Testis (tissue), 2 donors: ENCODE measurements at regions not wholly inside any gene's neighbourhood (a gene's known extent, or its start where the extent isn't known, plus 50 kb on each side); places are given as distances from the start of the nearest gene placed in this dataset.
A peak's percentile ranks its signal among the peaks of the same experiment; 100 is the strongest.

Source experiments
- DNase-seq: peaks from one replicate; pipeline ENCODE4 v3.0.0-alpha.2; 2019
- H3K27ac ChIP-seq, 2 donors: fragments of 200-600 bp; sonication (generic); one replicate each; pipeline ENCODE4 v1.5.1; 2019
- H3K27me3 ChIP-seq: fragments of 200-600 bp; sonication (generic); one replicate; pipeline ENCODE4 v1.5.1; 2019
- H3K36me3 ChIP-seq: fragments of 200-600 bp; sonication (generic); one replicate; pipeline ENCODE4 v1.5.1; 2017; ENCODE audit warnings: low read depth; ENCODE audit errors: missing control alignments
- H3K4me1 ChIP-seq: fragments of 200-600 bp; sonication (generic); one replicate; pipeline ENCODE4 v1.5.1; 2019
- H3K4me3 ChIP-seq, 2 donors: fragments of 200-600 bp; sonication (generic); one replicate each; pipeline ENCODE4 v1.5.1; 2017 to 2019
- H3K9me3 ChIP-seq: fragments of 200-600 bp; sonication (generic); one replicate; pipeline ENCODE4 v1.5.1; 2017
- POLR2A ChIP-seq: fragments of 450-650 bp; IDR thresholded peaks from one replicate; pipeline ENCODE4 v1.6.1; 2017; ENCODE audit warnings: antibody characterized with exemption, mild to moderate bottlenecking, moderate library complexity
- WGBS, 2 donors: methylation state at CpG; one replicate each; pipeline ENCODE4 v1.1.5; 2018; 5-methylcytosine and 5-hydroxymethylcytosine counted together
- intact Hi-C: fragments of 100-400 bp; cut with DNase I; formaldehyde crosslinking; loops from one replicate; pipeline ENCODE4 v1.15.1; 2023; ENCODE audit warnings: low total_unique reads
- TF ChIP-seq, protein P1 (sequence below), 3 experiments: fragments of 450-650 bp in 2 of 3; fragments of 200-600 bp in 1 of 3; sonication (generic) in 1 of 3; IDR thresholded peaks; one replicate each; pipeline ENCODE4 v1.5.1; 2016 to 2019; ENCODE audit warnings: antibody characterized with exemption in 3 of 3, mild to moderate bottlenecking in 2 of 3, moderate library complexity in 1 of 3

DNA sequence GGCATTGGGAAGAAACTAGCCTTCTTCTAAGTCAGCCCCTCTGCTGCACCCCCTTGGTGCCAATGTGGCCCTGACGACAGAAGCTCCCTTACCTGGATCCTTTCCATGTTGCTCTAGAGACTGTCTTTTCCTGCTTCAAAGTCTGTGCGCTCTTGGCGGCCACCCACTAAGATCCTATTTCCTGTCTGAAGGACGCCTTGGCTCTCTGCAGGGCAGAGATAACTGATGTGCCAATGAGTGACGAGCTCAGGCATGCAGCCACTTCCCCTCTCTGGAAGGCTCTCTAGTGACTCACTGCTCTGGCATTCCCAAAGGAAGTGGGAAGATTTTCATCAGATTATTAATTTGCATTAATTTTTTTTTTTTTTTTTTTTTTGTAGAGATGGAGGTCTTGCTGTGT lies 273.5 kb downstream of the CDH20 start:
- Histone ChIP-seq H3K27ac (peak overlapping the region; percentile 9 to 86), H3K9me3 (no peaks in the 10 kb centered on the region), H3K4me1 (peaks cover 7% of the 10 kb centered on the region), H3K36me3 (no peaks in the 10 kb centered on the region), H3K4me3 (peak overlapping the region; percentile 2 to 6), H3K27me3 (no peaks in the 10 kb centered on the region)
- WGBS, 2 donors: 4 to 6% methylated on average over 5 of the region's 5 CpGs
- peak; percentile 69 for DNase-seq
- TF ChIP-seq POLR2A: no peak
- TF ChIP-seq, protein P1, sequence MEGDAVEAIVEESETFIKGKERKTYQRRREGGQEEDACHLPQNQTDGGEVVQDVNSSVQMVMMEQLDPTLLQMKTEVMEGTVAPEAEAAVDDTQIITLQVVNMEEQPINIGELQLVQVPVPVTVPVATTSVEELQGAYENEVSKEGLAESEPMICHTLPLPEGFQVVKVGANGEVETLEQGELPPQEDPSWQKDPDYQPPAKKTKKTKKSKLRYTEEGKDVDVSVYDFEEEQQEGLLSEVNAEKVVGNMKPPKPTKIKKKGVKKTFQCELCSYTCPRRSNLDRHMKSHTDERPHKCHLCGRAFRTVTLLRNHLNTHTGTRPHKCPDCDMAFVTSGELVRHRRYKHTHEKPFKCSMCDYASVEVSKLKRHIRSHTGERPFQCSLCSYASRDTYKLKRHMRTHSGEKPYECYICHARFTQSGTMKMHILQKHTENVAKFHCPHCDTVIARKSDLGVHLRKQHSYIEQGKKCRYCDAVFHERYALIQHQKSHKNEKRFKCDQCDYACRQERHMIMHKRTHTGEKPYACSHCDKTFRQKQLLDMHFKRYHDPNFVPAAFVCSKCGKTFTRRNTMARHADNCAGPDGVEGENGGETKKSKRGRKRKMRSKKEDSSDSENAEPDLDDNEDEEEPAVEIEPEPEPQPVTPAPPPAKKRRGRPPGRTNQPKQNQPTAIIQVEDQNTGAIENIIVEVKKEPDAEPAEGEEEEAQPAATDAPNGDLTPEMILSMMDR (IDR thresholded peaks at IDR 0.05): no peak
- intact Hi-C loops: no loop called here

DNA sequence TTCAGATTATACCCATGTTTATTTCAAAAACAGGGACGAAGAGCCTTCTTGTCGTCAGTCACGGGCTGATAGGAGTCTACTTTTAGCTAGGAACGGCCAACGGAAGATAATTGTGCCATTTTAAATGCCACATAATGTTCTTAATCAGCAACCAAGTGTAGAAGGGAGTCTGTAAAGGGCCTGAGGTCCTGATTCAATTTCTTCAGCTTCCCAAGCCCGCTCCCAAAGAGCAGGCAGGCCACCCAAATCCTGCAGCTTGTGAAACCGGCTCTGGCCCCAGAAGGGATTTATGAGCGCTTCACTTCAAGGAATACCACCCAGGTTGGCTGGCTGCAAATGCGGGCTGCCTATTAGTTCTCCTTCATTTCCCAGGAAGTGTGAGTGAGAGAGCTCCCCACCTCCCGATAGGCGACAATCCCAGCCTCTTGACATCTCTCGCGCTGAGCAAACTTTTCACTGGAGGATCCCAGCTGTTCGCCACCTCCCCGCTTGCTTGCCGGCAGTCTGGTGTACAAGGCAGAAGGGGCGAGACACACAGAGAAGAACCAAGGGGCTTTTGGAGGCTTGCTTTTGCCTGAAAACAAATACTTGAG lies 272.9 kb downstream of the CDH20 start:
- H3K4me3 ChIP-seq: peak overlapping the region; percentile 2 to 6
- WGBS, 2 donors: 8 to 26% methylated on average over 17 of the region's 17 CpGs
- peak; percentile 65 for DNase-seq
- no peak for TF ChIP-seq POLR2A
- TF ChIP-seq, protein P1 (IDR thresholded peaks at IDR 0.05): no peak
- H3K27me3 ChIP-seq: no peaks in the 10 kb centered on the region
- intact Hi-C loops: no loop called here
- H3K36me3 ChIP-seq: no peaks in the 10 kb centered on the region
- no peaks in the 10 kb centered on the region for H3K9me3 ChIP-seq
- peak overlapping the region; percentile 9 to 86 for H3K27ac ChIP-seq
- peaks cover 7% of the 10 kb centered on the region for H3K4me1 ChIP-seq

DNA sequence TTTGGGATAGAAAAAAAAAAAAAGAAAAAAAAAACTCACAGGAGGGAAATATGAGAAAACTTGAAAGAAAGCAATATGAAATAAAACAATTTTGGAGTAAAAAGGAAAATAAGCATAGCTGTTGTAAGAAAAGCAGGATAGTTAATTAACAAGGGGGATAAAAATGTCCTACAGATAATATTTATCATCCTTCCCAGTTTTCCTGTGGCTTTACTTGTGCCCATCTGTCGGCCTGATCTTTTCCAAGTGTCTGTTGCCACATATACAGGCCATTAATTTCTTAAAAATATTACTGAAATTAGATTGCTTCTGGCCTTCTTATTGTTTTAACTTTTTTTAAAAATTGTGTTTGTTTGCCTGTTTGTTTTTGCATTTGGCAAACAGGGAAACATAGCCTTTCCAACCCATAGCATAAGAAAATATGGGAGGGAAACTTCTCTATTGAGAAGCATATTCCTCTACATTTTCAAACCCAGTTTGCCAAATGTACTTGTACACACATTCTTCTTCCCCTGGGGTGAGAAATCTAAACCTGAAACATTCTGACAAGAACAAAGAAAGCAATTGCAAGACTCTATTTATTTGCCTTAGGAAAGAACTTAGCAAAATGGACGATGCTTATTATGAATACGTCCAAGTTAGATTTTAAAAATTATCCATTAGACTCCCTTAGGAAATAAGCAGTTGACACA lies 272.3 kb downstream of the CDH20 start:
- intact Hi-C loops: no loop called here

More for the DNA sequence above, 272.3 kb downstream of the CDH20 start:
- Histone ChIP-seq H3K27me3 (no peaks in the 10 kb centered on the region), H3K4me1 (peaks cover 7% of the 10 kb centered on the region), H3K36me3 (no peaks in the 10 kb centered on the region), H3K4me3 (peak overlapping the region; percentile 2 to 6), H3K27ac (peak overlapping the region; percentile 9 to 86), H3K9me3 (no peaks in the 10 kb centered on the region)
- DNase-seq: no peak
- TF ChIP-seq, protein P1 (IDR thresholded peaks at IDR 0.05): no peak
- 29 to 33% methylated on average over 3 of the region's 3 CpGs for WGBS, 2 donors
